ENCODE measurements at regions not wholly inside any gene's neighbourhood (a gene's known extent, or its start where the extent isn't known, plus 50 kb on each side); places are given as distances from the start of the nearest gene placed in this dataset.

- no peaks in the 10 kb centered on the region for H4K20me1 ChIP-seq (ENCODE audit: insufficient read depth)
- H3K27me3 ChIP-seq (ENCODE audit: insufficient read depth, low read depth, low read length) = no peaks in the 10 kb centered on the region
- no peaks in the 10 kb centered on the region for H3K79me2 ChIP-seq (replicated peaks; ENCODE audit: insufficient read depth, low read length)
- no peak overlapping the region for H3K4me3 ChIP-seq (ENCODE audit: low read length)
- H3K36me3 ChIP-seq (ENCODE audit: insufficient read depth, low read length) = no peaks in the 10 kb centered on the region
- H2AFZ ChIP-seq (ENCODE audit: low read depth, low read length) = no peak overlapping the region
- H3K4me2 ChIP-seq (ENCODE audit: low read length) = no peak overlapping the region
- H3K9me3 ChIP-seq (ENCODE audit: low read length) = no peaks in the 10 kb centered on the region
- no peaks in the 10 kb centered on the region for H3F3A ChIP-seq (ENCODE audit: insufficient read depth, low read length, poor library complexity, severe bottlenecking)
- no peak overlapping the region for H3K27ac ChIP-seq (ENCODE audit: low read length)
- H3K9ac ChIP-seq (ENCODE audit: low read length) = no peak overlapping the region
- no peak for TF ChIP-seq RAD21 (conservative IDR thresholded peaks at IDR 0.05)
- TF ChIP-seq EP300 (conservative IDR thresholded peaks at IDR 0.05; ENCODE audit: poor library complexity, severe bottlenecking) = no peak
- TF ChIP-seq TAF1 (IDR thresholded peaks at IDR 0.05; ENCODE audit: low read depth) = no peak
- no peak for TF ChIP-seq POLR2AphosphoS5 (IDR thresholded peaks at IDR 0.05)
- TF ChIP-seq EZH2 (IDR thresholded peaks at IDR 0.05; ENCODE audit: borderline replicate concordance, insufficient read depth, low read length, poor library complexity, severe bottlenecking) = no peak
- TF ChIP-seq CTCF (IDR thresholded peaks at IDR 0.05; ENCODE audit: poor library complexity, severe bottlenecking) = no peak
- TF ChIP-seq REST (IDR thresholded peaks at IDR 0.05; ENCODE audit: borderline replicate concordance) = no peak
- TF ChIP-seq SMC3 (conservative IDR thresholded peaks at IDR 0.05; ENCODE audit: poor library complexity) = no peak
- no peak for TF ChIP-seq MXI1 (conservative IDR thresholded peaks at IDR 0.05; ENCODE audit: poor library complexity, severe bottlenecking)
- H3K9me2 ChIP-seq (ENCODE audit: insufficient read depth, low read length) = no peaks in the 10 kb centered on the region
Observed at GRCh38 chr2:215693193-215693998, 257.5 kb upstream of the FN1 start.

GRCh38 chr2:215692387-215693079, 256.7 kb upstream of the FN1 start:
- H3K9me3 ChIP-seq (ENCODE audit: low read length) = no peaks in the 10 kb centered on the region
- TF ChIP-seq EZH2 (IDR thresholded peaks at IDR 0.05; ENCODE audit: borderline replicate concordance, insufficient read depth, low read length, poor library complexity, severe bottlenecking) = no peak
- no peak for TF ChIP-seq POLR2AphosphoS5 (IDR thresholded peaks at IDR 0.05)
- TF ChIP-seq TAF1 (IDR thresholded peaks at IDR 0.05; ENCODE audit: low read depth) = no peak
- H3K27me3 ChIP-seq (ENCODE audit: insufficient read depth, low read depth, low read length) = no peaks in the 10 kb centered on the region
- no peak overlapping the region for H3K9ac ChIP-seq (ENCODE audit: low read length)
- H4K20me1 ChIP-seq (ENCODE audit: insufficient read depth) = no peaks in the 10 kb centered on the region
- H3F3A ChIP-seq (ENCODE audit: insufficient read depth, low read length, poor library complexity, severe bottlenecking) = no peaks in the 10 kb centered on the region
- H3K9me2 ChIP-seq (ENCODE audit: insufficient read depth, low read length) = no peaks in the 10 kb centered on the region
- no peaks in the 10 kb centered on the region for H3K79me2 ChIP-seq (replicated peaks; ENCODE audit: insufficient read depth, low read length)
- H2AFZ ChIP-seq (ENCODE audit: low read depth, low read length) = no peak overlapping the region
- no peak overlapping the region for H3K4me2 ChIP-seq (ENCODE audit: low read length)
- H3K27ac ChIP-seq (ENCODE audit: low read length) = no peak overlapping the region
- no peak overlapping the region for H3K4me3 ChIP-seq (ENCODE audit: low read length)
- no peaks in the 10 kb centered on the region for H3K36me3 ChIP-seq (ENCODE audit: insufficient read depth, low read length)

Data from neural cell (in vitro differentiated cells).